ENCODE measurements at regions not wholly inside any gene's neighbourhood (a gene's known extent, or its start where the extent isn't known, plus 50 kb on each side); places are given as distances from the start of the nearest gene placed in this dataset.
"Not testable (repeated sequence)": the region's sequence is repeated elsewhere in the genome, so short reads cannot be mapped to it uniquely, and the experiment has no call there.

DNA sequence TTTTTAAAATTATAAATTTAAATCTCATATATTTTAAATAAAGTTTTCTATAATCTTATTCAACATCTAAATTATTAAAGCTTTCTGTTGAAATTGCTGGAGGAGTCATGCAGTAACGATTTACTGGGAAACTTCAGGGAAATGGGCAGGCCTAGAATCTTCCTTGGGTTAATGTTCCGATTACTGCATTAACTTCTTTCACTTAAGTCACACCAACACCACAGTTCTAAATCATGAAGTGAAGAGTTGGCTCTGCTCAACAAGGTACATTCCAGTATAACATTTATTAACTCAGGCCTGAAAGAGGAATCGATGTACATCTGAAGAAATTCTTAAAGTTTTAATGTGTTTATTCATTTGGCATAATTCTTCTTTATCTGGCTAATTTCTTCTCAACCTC is 244.3 kb downstream of the CCER1 start:
- no peak for DNase-seq (ENCODE audit: low read depth in 3 of 3, low spot score in 2 of 3)

DNA sequence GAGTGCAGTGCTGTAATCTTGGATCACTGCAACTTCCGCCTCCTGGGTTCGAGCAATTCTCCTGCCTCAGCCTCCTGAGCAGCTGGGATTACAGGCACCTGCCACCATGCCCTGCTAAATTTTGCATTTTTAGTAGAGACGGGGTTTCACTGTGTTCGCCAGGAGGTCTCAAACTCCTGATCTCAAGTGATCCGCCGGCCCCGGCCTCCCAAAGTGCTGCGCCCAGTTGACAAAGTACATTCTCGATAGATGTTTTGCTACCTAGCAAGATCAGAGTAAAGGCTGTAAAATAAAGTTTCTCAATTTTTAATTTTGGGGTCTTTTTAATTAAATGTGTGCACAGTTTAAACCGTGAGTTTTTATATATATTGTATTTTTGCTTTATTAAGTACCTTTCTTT is 248.9 kb downstream of the CCER1 start:
- no peak for DNase-seq (ENCODE audit: low read depth in 3 of 3, low spot score in 2 of 3)

DNA sequence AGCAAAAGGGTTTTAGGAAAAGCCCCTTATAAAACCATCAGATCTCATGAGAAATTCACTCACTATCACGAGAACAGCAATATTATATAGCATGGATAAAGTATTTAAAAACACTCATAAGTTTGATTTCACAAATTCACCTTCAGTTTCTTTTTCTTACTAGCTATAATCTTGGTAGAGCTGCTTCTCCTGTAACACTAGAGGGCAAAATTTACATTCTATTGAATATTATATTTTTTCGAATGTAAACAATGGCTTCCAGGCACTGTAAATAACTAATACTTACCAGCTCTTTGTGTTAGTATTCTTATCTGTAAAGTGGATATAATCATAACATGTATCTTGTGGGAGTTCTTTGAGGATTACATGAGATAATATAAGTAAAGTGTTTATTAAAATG is 259.6 kb downstream of the CCER1 start:
- DNase-seq (ENCODE audit: low read depth in 3 of 3, low spot score in 2 of 3), result no peak

DNA sequence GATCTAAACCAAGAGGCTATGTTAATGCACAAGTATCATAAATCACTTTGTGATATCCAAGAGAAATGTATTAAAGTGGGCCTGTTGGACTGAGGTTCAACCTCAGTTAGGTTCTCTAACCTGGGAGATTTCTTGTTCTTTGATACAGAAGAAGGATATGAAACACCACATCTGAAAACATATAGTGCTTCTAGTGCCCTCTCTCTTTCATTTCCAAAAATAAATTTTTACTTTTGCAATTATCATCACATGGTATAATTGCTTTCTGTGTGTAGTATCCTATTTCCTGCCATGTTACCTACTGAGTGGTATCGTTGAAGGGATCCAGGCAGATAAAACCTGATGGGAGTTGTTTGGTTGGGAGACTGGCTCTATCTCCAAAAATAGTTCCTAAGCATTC is 264.9 kb downstream of the CCER1 start:
- DNase-seq (ENCODE audit: low read depth in 3 of 3, low spot score in 2 of 3), result no peak

DNA sequence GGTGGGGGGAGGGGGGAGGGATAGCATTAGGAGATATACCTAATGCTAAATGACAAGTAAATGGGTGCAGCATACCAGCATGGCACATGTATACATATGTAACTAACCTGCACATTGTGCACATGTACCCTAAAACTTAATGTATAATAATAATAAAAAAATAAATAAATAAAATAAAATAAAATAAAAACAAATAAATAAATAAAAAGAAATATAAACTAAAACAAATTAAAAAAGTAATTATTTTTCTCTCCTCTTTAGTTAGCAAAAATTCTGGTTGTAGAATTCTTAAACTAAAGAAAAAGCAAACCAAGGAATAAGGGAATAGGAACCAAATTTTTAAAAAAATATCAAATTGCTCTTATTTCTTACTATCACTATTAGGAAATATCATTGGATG is 267.3 kb downstream of the CCER1 start:
- not testable (repeated sequence) for DNase-seq (ENCODE audit: low read depth in 3 of 3, low spot score in 2 of 3)

DNA sequence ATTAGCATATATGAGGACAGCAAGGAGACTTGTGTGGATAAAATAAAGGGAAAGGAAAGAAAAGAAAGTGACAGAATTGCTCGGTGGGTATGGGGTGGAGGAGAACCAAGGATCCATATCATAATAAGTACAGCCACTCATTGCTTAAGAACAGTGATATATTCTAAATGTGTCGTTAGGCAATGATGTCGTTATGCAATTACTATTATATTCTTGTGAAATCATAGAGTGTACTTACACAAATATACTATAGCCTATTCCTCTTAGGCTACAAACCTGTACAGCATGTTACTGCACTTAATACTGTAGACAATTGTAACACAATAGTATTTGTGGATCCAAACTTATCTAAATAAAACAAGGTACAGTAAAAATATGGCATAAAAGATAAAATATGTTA is 271.1 kb downstream of the CCER1 start:
- DNase-seq (ENCODE audit: low read depth in 3 of 3, low spot score in 2 of 3), result no peak

DNA sequence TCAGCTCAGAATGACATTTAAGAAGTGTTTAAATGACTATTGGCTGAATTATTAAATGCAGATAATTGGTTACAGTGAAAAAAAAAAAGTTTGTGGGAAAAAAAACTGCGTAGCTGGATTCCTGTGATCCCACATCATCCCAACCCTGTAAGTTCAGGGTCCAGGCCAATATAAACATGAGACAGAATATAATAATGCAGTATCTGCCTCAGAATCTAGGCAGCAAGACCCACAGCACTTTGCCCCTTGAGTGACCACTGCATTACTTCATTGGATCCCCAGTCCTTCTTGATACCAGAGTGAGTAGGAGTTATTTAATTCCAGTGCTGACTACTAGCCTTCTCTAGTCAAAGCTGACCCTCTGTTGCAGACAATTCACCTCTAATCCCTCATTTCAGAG is 272.6 kb downstream of the CCER1 start:
- no peak for DNase-seq (ENCODE audit: low read depth in 3 of 3, low spot score in 2 of 3)

DNA sequence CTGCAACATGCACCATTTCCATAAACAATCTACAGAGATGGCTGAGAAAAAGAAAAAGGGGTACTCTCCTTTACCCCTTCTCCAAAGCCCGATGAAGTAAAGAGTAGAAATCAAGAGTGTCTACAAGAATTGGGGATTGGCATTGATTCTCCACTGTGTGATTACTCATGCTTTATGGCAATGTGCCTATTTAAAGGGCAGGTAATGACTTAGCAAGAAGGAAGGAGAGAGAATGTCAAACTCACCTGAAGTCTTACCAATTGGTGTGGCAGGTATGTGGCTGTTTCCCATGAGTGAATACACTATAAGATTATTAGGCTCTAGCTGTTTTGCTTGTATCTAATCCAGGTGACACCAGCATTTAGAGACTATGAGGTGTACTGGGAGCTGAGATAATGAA is 275.3 kb downstream of the CCER1 start:
- DNase-seq (ENCODE audit: low read depth in 3 of 3, low spot score in 2 of 3), result no peak

DNA sequence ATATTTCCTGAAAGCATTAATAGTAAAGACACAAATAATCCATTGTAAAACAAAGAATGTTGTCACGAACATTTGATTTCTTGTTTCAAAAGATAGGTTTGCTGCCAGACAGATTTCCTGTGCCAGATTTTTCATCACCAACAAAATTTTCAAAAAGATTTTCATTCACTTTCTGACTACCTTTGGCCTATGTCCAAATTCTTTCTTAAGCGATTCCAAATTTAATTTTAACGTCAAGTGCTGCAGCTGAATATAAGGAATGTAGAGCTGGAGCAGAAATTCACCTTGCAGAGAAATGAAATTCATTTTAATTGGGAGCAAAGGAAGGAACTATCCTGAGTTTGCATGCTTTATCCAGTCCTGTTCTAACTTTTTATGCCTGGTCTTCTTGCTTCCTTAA is 277.4 kb downstream of the CCER1 start:
- DNase-seq (ENCODE audit: low read depth in 3 of 3, low spot score in 2 of 3), result no peak

DNA sequence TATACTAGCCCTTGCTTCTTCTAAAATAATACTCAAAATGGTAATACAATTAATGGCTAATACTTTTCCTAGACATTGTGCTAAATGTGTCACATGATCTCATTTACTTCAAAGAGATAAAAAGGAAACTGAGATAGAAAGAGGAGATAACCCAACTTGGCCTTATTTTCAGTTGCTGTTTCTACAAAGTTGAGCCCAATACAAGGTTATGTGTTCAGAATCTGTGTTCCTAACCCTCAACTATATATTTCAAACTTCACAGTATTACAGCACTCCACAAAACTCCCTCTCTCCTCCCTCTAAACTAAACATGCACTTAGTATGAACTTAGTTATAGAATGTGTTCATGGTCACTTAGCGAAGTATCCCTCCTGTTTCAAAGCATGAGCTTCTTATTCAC is 277.9 kb downstream of the CCER1 start:
- DNase-seq (ENCODE audit: low read depth in 3 of 3, low spot score in 2 of 3), result no peak

DNA sequence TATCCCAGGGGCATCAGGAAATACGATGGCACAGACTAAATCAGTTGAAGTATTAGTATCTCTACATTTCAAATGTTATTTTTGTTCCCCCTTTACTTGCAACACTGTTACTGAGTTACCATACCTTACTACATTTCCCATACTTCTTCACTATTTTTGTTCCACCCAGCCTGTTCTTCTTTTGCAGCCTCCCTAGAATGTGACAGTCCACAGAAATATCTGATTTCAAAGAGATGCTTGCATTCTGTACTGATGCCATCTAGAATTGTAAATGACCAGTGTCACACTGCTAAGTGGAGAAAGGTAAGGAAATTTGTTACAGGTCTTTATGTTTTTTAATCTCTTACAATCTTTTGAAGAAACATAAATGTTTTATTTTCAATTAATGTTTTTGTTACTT is 279.9 kb downstream of the CCER1 start:
- no peak for DNase-seq (ENCODE audit: low read depth in 3 of 3, low spot score in 2 of 3)

DNA sequence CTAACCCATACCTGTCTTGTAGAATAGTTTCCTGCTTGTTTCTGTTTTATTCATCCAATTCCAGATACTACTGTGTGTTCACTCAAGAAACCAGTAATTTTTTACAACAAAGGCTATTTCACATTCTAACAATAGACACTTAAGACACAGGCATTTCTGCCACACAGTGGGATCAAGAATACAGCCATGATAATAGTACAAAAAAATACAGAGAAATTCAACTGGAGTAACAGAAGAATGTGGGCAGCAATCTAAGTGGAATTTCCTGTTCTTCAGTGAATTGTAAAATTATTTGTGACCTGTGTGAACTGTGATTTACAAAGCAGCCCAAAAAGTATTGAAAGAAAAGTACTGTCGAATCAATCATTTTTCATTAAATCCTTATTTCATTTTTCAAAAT is 282.9 kb downstream of the CCER1 start:
- DNase-seq (ENCODE audit: low read depth in 3 of 3, low spot score in 2 of 3), result no peak

DNA sequence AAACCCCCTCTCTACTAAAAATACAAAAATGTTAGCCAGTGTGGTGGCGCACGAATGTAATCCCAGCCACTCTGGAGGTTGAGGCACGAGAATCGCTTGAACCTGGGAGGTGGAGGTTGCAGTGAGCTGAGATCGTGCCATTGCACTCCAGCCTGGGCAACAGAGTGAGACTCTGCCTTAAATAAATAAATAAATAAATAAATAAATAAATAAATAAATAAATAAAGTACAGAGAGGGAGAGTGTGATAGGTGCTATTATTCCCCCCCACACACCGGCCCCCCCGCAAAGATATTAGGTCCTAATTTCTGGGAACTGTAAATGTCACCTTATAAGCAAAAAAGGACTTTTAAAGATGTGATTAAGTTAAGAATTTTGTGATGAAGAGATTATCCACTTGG is 291.0 kb downstream of the CCER1 start:
- not testable (repeated sequence) for DNase-seq (ENCODE audit: low read depth in 3 of 3, low spot score in 2 of 3)

DNA sequence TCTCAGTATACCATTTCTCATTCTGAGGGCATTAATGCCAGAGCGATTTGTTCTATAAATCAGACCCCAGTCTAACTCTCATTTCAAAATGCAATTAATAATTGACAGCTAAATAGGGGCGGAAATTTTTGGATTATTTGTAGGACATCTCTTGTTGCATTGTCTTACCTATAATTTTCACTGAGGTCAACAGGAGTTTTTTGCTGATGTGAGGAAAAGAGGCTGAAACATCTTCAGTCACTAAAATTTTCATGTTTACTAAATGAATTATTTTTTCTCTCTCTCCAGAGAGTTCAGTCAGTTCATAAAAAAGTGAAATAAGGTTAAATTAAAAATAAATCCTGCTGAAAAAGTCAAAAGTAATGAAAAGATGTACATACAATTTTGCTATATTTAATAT is 295.9 kb downstream of the CCER1 start:
- no peak for DNase-seq (ENCODE audit: low read depth in 3 of 3, low spot score in 2 of 3)

DNA sequence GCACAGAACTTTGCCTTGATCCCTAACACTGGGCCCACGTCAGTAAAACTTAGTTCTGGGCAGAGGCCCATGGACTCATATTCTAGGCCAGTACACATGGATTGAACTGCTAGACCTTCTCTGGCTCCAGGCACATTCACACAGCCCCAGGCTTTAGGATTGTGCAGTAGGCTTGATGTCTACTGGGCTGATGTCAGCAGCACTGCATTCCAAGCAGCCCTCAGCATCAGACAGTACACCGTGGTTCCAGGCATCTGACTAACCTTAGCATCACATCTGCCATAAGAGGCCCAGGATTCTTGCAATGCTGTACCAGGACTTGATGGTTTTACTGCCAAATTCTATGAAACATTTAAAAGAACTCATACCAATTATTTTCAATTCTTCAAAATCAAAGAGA is 301.9 kb downstream of the CCER1 start:
- DNase-seq (ENCODE audit: low read depth in 3 of 3, low spot score in 2 of 3), result no peak

DNA sequence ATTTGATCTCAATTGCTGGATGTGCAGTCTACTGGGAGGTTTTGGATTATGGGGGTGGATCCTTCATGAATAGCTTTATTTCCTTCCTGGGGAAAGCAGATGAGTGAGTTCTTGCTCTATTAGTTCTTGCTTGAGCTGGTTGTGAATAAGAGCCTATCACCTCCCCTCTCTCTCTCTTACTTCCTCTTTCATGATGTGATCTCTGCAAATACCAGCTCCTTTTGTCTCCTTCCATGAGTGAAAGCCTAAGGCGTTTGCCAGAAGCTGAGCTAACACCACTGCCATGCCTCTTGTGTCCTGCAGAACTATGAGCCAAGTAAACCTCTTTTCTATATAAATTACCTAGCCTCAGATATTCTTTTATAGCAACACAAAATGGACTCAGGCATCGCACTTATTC is 302.7 kb downstream of the CCER1 start:
- DNase-seq (ENCODE audit: low read depth in 3 of 3, low spot score in 2 of 3), result no peak

DNA sequence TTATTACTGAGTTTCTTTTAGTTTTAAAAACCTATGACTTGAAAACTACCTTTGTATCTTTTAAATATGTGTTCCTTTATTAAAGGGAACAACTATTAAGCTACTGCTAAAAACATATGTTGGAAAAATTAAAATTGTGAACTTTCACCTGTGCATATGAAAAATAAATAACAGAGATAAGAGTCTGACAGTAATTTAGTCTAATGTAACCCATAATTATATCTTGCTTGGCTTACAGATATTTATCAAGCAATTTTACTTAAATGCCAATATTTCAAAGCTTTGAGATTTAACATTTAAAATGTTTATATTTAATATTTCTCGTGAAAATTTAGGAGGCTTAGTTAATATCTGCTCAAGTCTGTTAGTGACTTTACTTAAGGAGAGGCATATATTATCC is 309.8 kb downstream of the CCER1 start:
- no peak for DNase-seq (ENCODE audit: low read depth in 3 of 3, low spot score in 2 of 3)

DNA sequence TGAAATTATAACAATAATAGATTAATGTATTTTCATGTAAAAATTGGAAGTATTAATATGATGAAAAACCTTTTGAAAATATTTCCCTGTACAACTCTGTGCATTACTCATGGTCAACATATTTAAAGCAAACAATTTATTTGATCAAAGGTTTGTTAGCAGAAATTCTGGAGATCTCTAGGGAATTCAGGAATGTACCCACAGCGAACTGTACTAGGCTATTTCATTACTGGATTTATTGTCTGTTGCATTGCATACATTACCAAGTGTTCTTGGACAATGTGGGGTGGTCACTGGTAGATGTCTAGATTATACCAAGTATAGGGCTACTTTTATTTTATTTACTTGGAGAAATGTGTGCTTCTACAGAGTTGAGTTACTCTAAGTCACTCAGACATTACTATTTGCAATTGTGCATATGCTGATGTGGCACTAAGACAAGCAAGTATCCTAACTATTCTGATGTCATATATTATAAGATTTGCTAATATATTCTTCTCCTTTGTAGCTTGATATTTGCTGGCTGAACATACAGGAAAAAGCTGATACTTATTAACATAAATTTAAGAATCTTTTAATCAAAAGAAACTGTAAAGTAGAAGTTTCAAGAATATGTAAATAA is 323.3 kb downstream of the CCER1 start:
- DNase-seq (ENCODE audit: low read depth in 3 of 3, low spot score in 2 of 3), result no peak

DNA sequence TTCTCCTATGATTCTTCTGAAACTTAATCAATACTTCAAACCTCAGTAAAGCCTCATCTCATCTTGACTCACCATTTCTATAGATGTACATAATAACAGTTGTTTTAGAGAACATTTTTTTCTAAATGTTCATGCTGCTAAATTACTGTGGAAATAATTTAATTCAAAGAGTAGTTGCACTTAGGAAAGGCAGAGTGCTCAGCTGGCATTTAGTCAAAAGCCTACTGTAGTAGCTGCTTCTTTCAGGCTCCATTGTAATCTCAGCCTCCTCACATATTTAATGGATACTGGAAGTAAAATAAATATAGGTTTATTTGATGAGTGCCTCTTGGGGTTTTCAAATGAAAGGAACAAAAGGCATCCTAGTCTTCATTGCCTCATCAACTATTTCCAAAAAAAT is 325.0 kb downstream of the CCER1 start:
- no peak for DNase-seq (ENCODE audit: low read depth in 3 of 3, low spot score in 2 of 3)

DNA sequence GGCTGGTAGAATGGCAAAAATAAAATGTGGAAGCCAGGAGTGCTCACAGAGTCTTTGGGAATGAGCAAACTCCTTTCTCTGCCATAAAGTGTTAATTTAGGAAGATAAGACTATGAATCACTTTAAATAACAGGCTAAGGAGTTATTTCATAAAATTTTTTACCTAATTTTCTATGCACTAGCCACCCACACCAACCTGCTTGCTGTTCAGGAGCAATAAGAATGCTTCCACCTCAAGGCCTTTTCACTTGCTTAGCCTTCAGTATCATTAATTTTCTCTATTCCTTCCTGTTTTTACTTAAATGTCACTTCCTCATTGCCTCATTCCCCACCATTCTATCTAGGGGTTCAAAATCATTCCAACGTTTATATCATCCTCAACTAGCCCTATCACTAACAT is 326.8 kb downstream of the CCER1 start:
- DNase-seq (ENCODE audit: low read depth in 3 of 3, low spot score in 2 of 3), result no peak

DNA sequence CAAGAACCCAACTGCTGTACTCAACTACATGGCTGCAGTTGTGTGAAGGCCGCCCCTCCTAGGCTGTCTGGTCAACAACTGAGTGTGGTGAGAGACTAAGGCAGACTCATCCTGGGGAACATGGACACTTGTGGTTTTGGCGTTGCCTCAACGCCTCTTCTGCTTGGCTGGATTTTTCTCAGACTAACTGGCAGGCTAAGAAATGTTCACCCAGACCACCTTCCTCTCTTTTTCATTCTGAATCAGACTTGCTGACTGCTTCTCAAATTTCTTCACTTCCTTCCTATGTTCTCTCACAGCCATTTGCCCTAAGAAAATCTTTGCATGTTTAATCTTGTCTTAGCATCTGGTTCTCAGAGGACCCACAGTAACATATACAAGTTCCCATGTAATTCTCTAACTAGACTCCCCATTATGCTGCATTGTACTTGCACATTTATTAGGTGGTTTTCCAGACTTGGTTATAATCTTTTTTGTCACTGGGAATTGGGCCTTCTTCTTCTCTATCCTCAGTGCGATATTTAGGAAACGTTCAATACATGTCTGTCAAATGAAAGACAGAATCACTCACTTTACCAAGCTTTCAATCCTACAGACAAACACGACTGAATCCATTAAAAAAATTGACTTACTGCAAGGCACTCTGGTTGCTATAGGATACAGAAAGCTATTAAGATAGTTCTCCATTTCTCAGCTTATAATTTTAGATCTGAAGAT is 327.6 kb downstream of the CCER1 start:
- no peak for DNase-seq (ENCODE audit: low read depth in 3 of 3, low spot score in 2 of 3)

DNA sequence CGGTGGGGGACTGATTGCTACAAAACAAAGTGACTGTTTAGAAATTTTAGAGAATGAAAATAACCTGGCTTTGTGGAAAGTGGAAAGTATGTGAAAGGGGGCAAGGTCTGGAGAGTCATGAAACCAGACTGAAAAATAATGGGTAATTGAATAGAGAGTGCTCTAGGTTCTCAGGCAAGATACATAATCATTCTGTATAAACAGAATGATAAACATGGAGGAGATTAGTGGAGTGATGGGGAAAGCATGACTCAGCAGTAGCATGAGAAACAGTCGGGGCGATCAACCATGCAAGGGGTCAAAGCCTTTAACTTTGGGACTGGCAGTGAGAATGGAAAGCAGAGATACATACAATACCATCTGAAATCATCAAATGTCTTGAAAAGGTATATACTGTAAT is 332.5 kb downstream of the CCER1 start:
- DNase-seq (ENCODE audit: low read depth in 3 of 3, low spot score in 2 of 3), result no peak

DNA sequence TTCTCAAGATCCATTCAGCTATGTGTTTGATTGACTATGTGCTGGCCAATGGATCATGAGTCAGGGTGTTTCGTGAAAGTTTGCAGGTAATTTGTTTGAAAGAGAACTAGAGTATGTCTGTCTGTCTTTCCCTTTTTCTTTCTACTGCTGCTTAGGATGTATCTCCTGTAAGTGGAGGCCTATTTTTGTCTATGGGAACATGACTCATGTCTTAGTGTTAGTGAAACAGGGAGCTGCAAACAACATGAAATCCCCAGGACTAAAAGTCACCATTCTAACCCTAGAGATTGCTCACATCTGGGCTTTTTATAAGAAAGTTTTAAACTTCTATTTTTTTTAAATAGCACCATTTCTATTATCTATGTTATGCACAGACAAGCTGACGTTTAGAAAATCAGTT is 333.0 kb downstream of the CCER1 start:
- DNase-seq (ENCODE audit: low read depth in 3 of 3, low spot score in 2 of 3), result no peak

All from right renal cortex interstitium (tissue), 3 donors.